Erythroblast (primary cell): ENCODE measurements at regions not wholly inside any gene's neighbourhood (a gene's known extent, or its start where the extent isn't known, plus 50 kb on each side); places are given as distances from the start of the nearest gene placed in this dataset.

Source experiments
- DNase-seq, 2 experiments: peaks; one replicate each; lab custom pipeline; 2025; lab: John Stamatoyannopoulos, UW
- GATA1 ChIP-seq: IDR thresholded peaks from 2 replicates; pipeline ENCODE4 v1.6.1; 2011; ENCODE audit warnings: low read depth, mild to moderate bottlenecking, control low read depth, low read length, moderate library complexity
- POLR2A ChIP-seq: IDR thresholded peaks from 2 replicates; pipeline ENCODE4 v1.6.1; 2011; ENCODE audit warnings: mild to moderate bottlenecking, low read length

DNA sequence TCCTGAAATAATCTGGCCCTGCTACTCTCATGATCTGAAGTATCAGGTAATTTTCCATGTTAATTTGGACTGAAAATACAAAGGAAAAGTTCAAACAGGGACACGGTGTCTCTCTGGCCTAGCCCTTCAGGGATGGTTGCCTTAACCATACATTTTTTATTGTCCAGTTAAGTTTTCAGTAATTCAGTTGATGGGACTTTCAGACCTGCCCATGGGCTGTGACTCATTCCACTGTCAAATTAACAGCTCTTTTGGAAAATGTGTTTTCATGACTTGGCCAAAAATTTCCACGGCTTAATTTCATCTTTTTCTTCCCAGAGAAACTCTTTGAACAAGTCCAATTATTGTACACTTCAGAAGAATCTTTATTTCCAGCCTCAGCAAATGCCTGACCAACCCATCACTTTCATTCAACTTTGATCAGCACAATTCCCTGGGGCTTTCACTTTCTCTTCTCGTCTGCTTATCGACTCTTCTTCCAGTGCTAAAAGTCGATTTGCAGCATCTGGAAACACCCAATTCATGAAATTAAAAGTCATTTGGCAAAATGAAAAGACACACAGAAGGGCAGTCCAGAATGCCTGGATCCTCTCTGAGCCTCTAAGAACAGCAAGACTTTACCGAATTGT is 293.9 kb downstream of the RAB28 start:
- TF ChIP-seq GATA1 (no peak), POLR2A (no peak)
- no peak for DNase-seq

DNA sequence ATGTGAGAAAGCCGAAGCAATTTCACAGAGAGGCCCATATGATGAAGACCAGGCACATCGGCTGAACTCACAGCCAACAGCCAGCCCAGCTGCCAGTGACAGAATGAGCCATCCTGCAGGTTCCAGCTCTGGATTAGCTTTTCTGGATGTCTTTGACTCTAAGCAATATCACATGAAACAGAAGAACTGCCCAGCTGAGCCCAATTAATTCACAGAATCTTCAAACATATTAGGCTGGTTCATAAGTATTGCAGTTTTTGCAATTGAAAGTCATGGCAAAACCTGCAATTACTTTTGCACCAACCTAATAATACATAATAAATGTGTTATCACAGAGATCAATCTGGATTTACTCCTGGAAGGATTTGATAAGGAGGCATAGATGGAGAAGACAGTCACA is 299.9 kb downstream of the RAB28 start:
- no peak for TF ChIP-seq POLR2A
- DNase-seq: no peak

DNA sequence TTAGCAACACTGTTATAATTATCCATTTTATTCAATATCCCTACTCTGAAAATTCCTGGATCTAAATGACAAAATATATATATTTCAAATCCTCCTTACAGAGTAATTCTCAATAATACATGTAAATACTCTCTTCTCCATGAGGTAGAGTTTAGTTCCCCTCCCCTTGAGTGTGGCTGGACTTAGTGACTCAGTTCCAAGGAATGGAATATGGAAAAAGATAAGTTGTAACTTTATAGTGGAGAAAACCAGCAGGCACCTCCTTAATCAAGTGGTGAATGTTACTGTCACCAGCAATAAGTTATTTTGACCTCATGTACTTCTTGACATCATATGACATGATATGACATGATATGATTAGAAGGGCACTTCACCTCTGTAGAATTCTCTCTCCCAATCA is 302.0 kb downstream of the RAB28 start:
- TF ChIP-seq GATA1: no peak
- no peak for DNase-seq

DNA sequence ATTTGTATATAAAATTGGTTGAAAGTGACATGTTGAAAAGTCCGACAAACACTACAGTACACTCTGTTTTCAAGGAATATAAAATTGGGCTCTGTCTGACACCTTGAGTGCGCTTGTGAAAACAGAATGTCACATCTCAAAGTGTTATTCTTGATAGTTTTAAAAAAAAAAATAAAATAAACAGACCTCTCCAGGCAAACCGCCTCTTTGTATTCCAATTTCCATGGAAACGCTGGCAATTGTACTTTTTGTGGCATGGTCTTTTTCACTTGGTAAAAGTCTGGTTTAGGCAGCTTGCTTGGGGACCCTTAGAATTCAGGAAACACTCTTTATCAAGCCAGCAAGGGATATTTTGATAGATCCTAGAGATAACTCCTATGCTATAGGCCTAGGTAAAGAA is 302.5 kb downstream of the RAB28 start:
- TF ChIP-seq GATA1: no peak
- TF ChIP-seq POLR2A: no peak
- no peak for DNase-seq

DNA sequence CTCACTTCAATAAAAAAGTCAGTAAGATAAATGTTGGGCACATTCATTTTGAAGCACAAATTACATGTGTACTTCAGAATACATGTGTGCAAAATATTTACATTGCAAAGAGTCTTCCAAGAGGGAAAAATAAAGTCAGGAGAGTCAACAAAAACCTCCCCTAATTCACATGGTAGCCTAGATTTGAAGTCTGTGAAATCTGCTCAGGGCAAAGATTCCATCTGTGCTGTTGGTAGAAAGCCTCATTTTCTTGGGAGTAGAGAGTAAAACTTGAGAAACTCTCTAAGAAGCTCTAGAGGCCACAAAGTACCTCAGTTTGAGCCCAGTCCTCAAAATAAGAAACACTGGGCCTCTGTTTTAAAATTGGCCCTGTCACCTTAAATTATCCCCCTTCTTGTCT is 303.4 kb downstream of the RAB28 start:
- DNase-seq: no peak
- TF ChIP-seq GATA1: no peak
- no peak for TF ChIP-seq POLR2A

DNA sequence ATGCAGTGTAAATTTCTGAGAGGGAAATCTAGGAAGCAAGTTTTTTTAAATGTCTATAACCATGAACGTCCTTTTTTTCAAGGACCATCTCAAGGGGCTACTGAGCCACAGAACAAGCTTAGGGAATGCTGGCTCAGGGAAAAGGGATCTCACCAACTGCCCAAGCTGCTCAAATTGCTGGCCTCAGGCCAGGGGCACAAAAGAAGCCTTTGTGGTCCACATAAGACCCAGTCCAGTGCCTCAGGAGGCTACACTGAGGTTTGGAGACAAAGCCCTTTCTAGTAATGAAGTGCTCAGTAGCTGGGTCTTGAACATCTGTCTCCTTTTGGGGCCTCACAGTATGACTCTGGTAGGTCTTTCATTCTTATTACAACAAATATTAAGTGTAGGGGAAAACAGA is 305.5 kb downstream of the RAB28 start:
- TF ChIP-seq POLR2A: no peak
- TF ChIP-seq GATA1: no peak
- no peak for DNase-seq

DNA sequence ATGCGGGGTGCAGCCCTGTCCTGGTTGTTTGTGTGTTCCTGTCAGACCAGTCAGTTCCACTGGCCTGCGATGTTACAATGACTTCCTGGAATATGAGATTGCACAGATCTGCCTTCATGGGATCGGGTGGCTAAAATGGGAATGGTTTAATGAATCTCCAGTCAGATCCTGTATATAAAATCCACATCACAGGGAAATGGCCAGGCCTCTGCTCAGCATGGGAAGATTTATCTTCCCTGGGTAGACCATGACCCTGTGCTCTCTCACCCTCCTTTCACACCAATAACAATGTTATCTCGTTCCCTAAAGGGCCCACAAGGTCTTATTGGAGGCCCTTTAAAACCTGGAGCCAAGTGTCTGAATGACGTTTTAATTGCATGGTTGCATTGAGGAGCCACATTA is 307.4 kb downstream of the RAB28 start:
- no peak for DNase-seq
- TF ChIP-seq POLR2A (no peak), GATA1 (no peak)

DNA sequence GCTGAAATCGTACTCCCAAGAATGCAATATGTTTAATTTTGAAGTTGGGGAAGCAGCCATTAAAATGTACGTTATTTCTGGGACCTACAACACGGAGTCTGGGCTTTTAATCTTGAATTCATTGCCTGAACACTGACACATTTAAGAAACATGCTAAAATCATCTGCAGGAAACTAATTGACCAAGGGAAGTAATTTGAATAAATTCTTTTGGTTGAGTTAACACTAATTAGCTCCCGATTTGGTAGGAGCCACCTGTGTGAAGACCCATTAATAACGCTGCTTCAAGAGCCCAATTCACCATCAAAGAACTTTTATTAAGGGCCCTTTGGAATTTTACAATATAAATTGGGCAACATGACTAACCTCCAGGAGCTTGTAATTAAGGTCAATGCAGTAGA is 309.2 kb downstream of the RAB28 start:
- TF ChIP-seq POLR2A (no peak), GATA1 (no peak)
- DNase-seq: no peak

DNA sequence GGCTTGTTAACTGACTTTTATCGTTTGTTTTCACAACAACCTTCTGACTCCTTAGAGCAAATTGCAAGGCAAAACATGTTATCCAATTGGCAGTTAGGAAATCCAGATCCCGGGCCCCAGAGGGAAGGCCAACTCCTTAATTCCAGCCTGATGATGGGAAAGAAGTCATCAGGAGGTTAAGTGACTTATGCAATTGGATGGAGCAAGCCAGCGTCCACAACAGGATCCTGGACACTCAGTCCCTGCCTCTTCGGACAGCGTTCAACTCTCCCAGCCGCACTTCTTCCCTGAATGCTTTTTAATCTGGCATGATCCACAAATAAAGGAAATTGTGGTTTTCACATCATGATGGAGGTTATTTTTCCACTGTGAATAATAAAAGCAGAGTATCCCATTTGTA is 310.1 kb downstream of the RAB28 start:
- TF ChIP-seq POLR2A: no peak
- no peak for TF ChIP-seq GATA1

DNA sequence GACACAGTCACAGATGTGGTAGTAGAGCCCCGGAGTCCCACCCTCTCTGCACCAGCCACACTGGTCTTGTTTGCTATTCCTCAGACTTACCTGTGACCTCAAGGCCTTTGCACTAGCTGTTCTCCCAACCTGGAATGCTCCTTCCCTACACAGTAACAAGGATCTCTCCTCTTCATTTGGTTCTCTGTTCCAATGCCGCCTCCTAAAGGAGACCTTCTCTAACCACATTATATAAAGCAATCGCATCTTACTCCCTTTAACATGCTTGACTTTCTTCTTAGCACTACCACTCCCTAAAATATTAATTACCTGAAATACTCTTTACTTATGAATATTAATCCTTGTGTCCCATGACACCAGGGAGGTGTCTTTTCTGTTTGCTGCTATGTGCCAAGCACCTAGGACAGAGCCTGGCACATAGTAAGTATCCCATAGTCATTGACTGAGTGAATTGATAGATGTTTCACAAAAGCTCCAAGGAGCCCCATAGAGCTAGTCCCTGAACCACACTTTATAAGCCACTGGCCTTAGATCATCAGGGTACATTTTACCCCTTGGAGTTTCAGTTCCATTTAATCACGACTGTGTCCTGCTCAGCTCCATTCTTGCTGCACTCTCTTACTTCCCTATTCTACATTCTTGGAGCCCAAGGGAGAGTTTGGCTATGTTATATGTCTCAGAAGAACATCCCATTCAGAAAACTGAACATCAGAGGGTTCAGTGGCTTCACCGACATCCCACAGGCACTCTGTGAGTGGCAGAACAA is 312.7 kb downstream of the RAB28 start:
- DNase-seq: no peak
- TF ChIP-seq GATA1 (no peak), POLR2A (no peak)

More for the DNA sequence above, 310.1 kb downstream of the RAB28 start:
- DNase-seq: no peak

DNA sequence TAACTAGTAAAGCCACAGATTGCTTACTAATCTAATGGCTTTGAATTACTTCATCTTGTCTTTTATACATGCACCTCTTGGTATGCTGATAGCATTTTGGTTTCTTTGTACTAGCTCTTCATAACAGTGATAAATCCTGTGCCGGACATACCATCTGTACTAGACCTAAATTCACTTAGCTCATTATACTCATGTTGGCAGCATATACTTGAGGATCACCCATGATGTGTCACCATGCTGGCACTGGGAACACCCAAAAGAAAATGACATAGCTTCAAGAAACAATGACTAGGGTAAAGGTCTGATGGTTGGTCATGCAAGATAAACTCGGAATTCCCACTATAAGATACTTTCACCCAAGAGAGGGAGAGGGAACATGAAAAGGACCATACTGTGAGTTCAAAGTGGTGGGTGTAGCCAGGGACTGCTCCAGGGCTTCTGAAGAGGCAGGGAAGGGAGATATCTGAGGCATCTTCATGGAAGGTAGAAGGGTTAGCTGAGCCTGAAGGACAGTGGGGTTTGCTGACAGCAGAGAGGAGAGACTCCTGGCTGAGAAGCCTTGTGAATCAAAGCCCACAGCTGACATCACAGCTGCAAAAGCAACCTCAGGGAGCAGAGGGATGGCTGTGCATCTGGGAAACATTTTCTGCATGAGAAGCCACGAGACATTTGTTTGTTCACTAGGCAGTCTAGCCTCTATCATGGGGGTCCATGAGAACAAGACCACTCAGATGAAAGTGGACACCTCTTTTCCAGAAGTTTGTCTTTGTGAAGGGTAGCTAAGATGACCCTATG is 314.2 kb downstream of the RAB28 start:
- DNase-seq: no peak
- TF ChIP-seq POLR2A: no peak

DNA sequence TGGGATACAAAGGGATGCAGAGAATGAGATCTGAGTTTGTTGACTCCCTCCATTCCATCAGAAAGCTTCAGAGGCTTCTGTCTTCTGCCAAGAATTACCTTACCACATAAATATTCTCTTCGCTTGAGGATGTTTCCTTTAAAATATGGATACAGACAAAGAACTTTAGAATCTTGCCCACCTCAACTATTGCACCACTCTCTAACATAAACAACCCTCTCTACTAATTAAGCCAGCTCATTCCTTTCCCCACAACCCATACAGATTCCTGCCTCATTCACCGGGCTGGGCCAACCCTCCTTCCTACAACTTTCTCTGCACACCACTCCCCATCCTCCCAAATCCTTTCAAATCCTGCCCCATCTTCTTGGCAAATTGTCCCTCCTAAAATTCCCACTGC is 315.8 kb downstream of the RAB28 start:
- DNase-seq: no peak
- TF ChIP-seq GATA1 (no peak), POLR2A (no peak)

DNA sequence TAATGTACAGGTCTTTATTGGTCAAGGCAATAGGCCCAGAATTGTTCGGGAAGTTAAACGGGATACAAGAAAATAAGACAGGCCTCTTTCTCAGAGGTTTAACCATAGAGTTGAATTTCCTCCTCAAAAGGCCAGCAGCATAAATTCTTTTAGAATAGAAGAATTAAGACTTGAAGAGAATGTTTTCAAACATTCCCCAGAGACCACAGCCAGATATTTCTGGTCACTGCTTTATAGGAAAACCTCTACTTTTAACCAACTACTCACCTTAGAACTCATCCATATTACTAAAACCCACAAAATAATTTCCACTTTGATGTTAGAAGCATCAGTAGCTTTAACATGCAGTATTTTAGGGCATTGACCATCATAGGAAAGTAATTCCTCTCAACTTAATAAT is 317.9 kb downstream of the RAB28 start:
- DNase-seq: no peak
- TF ChIP-seq GATA1 (no peak), POLR2A (no peak)

DNA sequence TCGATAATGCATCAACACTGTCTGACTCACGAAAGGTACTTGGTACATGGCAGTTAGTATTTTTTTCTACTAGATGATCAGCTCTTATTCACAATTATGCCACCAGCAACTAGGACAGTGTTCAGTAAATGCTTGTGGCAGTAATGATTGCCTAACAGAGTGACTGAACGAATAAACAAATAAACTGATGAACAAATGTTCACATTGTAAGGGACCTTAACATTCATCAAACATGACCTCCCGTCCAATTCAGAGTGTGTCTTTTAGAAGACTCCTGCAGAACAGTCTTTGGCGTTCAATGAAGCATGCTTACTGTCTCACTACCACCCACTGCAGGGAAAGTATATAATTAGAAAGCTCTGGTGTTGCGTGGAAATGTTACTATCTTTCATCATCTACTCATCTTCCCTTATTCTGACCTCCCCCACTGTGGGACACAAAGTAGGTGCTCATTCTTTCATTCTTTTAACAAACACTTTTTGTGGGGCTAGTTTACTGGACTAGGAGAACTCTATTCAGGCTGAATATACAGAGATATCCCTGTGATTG is 319.3 kb downstream of the RAB28 start:
- TF ChIP-seq POLR2A (no peak), GATA1 (no peak)
- no peak for DNase-seq
